MG63 (cell line): ENCODE measurements at regions not wholly inside any gene's neighbourhood (a gene's known extent, or its start where the extent isn't known, plus 50 kb on each side); places are given as distances from the start of the nearest gene placed in this dataset.
"Not testable (repeated sequence)": the region's sequence is repeated elsewhere in the genome, so short reads cannot be mapped to it uniquely, and the experiment has no call there.

ENCODE experiments used
- DNase-seq: peaks from one replicate; pipeline ENCODE4 v3.0.0-alpha.2; 2020
- H3K27me3 ChIP-seq: fragments of 250-450 bp; sonication (Bioruptor Pico); 2 replicates; pipeline ENCODE4 v1.5.1; 2020; ENCODE audit warnings: mild to moderate bottlenecking, moderate library complexity
- H3K36me3 ChIP-seq: fragments of 250-450 bp; sonication (Bioruptor Pico); 2 replicates; pipeline ENCODE4 v1.5.1; 2020; ENCODE audit warnings: mild to moderate bottlenecking, moderate library complexity
- H3K4me3 ChIP-seq: fragments of 250-450 bp; sonication (Bioruptor Pico); 2 replicates; pipeline ENCODE4 v1.5.1; 2020; ENCODE audit warnings: mild to moderate bottlenecking, moderate library complexity
- H3K9me3 ChIP-seq: fragments of 250-450 bp; sonication (Bioruptor Pico); 2 replicates; pipeline ENCODE4 v1.5.1; 2020; ENCODE audit warnings: mild to moderate bottlenecking, moderate library complexity

GRCh38 chr6:56730663-56731529 lies 88.2 kb upstream of the DST start:
- H3K27me3 ChIP-seq, result no peaks in the 10 kb centered on the region
- H3K4me3 ChIP-seq, result no peak overlapping the region
- H3K9me3 ChIP-seq, result no peaks in the 10 kb centered on the region
- peak; percentile 59 for DNase-seq
- H3K36me3 ChIP-seq, result no peaks in the 10 kb centered on the region

- Histone ChIP-seq H3K36me3 (no peaks in the 10 kb centered on the region), H3K27me3 (no peaks in the 10 kb centered on the region), H3K4me3 (no peak overlapping the region), H3K9me3 (no peaks in the 10 kb centered on the region)
- no peak for DNase-seq
Measured at GRCh38 chr6:56729719-56730118, 87.0 kb upstream of the DST start.

GRCh38 chr6:56729166-56729565 lies 86.5 kb upstream of the DST start:
- H3K4me3 ChIP-seq, H3K9me3 ChIP-seq, H3K27me3 ChIP-seq, H3K36me3 ChIP-seq, DNase-seq: not testable (repeated sequence)

GRCh38 chr6:56727097-56727850 lies 84.6 kb upstream of the DST start:
- Histone ChIP-seq H3K4me3 (no peak overlapping the region), H3K27me3 (no peaks in the 10 kb centered on the region), H3K36me3 (no peaks in the 10 kb centered on the region), H3K9me3 (no peaks in the 10 kb centered on the region)
- DNase-seq, result no peak

- no peaks in the 10 kb centered on the region for H3K36me3 ChIP-seq
- H3K4me3 ChIP-seq, result no peak overlapping the region
- no peaks in the 10 kb centered on the region for H3K27me3 ChIP-seq
- H3K9me3 ChIP-seq, result no peaks in the 10 kb centered on the region
- no peak for DNase-seq
Measured at GRCh38 chr6:56725254-56725653, 82.6 kb upstream of the DST start.

GRCh38 chr6:56724455-56724854 lies 81.8 kb upstream of the DST start:
- H3K27me3 ChIP-seq, result no peaks in the 10 kb centered on the region
- peak; percentile 33 for DNase-seq
- no peaks in the 10 kb centered on the region for H3K36me3 ChIP-seq
- H3K4me3 ChIP-seq, result no peak overlapping the region
- H3K9me3 ChIP-seq, result no peaks in the 10 kb centered on the region

GRCh38 chr6:56720882-56721281 lies 78.2 kb upstream of the DST start:
- Histone ChIP-seq H3K27me3 (no peaks in the 10 kb centered on the region), H3K9me3 (peaks cover 4% of the 10 kb centered on the region), H3K4me3 (no peak overlapping the region), H3K36me3 (no peaks in the 10 kb centered on the region)
- no peak for DNase-seq

- not testable (repeated sequence) for H3K27me3 ChIP-seq, H3K9me3 ChIP-seq
Measured at GRCh38 chr6:56720202-56720601, 77.5 kb upstream of the DST start.

GRCh38 chr6:56719315-56720058 lies 76.8 kb upstream of the DST start:
- not testable (repeated sequence) for H3K36me3 ChIP-seq, DNase-seq, H3K9me3 ChIP-seq, H3K27me3 ChIP-seq, H3K4me3 ChIP-seq

More at GRCh38 chr6:56720202-56720601, 77.5 kb upstream of the DST start:
- H3K4me3 ChIP-seq, DNase-seq, H3K36me3 ChIP-seq: not testable (repeated sequence)

GRCh38 chr6:56718236-56718635 lies 75.5 kb upstream of the DST start:
- peaks cover 4% of the 10 kb centered on the region for H3K9me3 ChIP-seq
- H3K4me3 ChIP-seq, result no peak overlapping the region
- DNase-seq, result no peak
- no peaks in the 10 kb centered on the region for H3K27me3 ChIP-seq
- H3K36me3 ChIP-seq, result no peaks in the 10 kb centered on the region

- no peaks in the 10 kb centered on the region for H3K27me3 ChIP-seq
- no peak overlapping the region for H3K4me3 ChIP-seq
- no peaks in the 10 kb centered on the region for H3K36me3 ChIP-seq
- H3K9me3 ChIP-seq, result peaks cover 4% of the 10 kb centered on the region
- no peak for DNase-seq
Measured at GRCh38 chr6:56716229-56716628, 73.5 kb upstream of the DST start.

- no peak for DNase-seq
- H3K27me3 ChIP-seq, result no peaks in the 10 kb centered on the region
- H3K36me3 ChIP-seq, result no peaks in the 10 kb centered on the region
- peaks cover 4% of the 10 kb centered on the region for H3K9me3 ChIP-seq
- H3K4me3 ChIP-seq, result no peak overlapping the region
Measured at GRCh38 chr6:56715741-56716140, 73.1 kb upstream of the DST start.

GRCh38 chr6:56714982-56715456 lies 72.3 kb upstream of the DST start:
- peak; percentile 86 for DNase-seq
- Histone ChIP-seq H3K36me3 (no peaks in the 10 kb centered on the region), H3K9me3 (peaks cover 4% of the 10 kb centered on the region), H3K27me3 (no peaks in the 10 kb centered on the region), H3K4me3 (no peak overlapping the region)

- Histone ChIP-seq H3K27me3 (no peaks in the 10 kb centered on the region), H3K9me3 (peaks cover 4% of the 10 kb centered on the region), H3K4me3 (no peak overlapping the region), H3K36me3 (no peaks in the 10 kb centered on the region)
- DNase-seq, result no peak
Measured at GRCh38 chr6:56714273-56714672, 71.6 kb upstream of the DST start.

GRCh38 chr6:56713254-56713672 lies 70.6 kb upstream of the DST start:
- Histone ChIP-seq H3K36me3 (no peaks in the 10 kb centered on the region), H3K4me3 (no peak overlapping the region), H3K27me3 (no peaks in the 10 kb centered on the region), H3K9me3 (peaks cover 4% of the 10 kb centered on the region)
- DNase-seq, result peak; percentile 79

GRCh38 chr6:56710967-56711366 lies 68.3 kb upstream of the DST start:
- Histone ChIP-seq H3K27me3 (no peaks in the 10 kb centered on the region), H3K36me3 (no peaks in the 10 kb centered on the region), H3K4me3 (no peak overlapping the region), H3K9me3 (no peaks in the 10 kb centered on the region)
- no peak for DNase-seq

GRCh38 chr6:56709650-56710049 lies 67.0 kb upstream of the DST start:
- Histone ChIP-seq H3K9me3 (no peaks in the 10 kb centered on the region), H3K4me3 (no peak overlapping the region), H3K36me3 (no peaks in the 10 kb centered on the region), H3K27me3 (no peaks in the 10 kb centered on the region)
- DNase-seq, result no peak
